Astrocyte (in vitro differentiated cells and primary cell): ENCODE measurements at regions not wholly inside any gene's neighbourhood (a gene's known extent, or its start where the extent isn't known, plus 50 kb on each side); places are given as distances from the start of the nearest gene placed in this dataset.

ENCODE experiments used
- CTCF ChIP-seq: IDR thresholded peaks from 2 replicates; pipeline ENCODE4 v1.5.1; 2011; ENCODE audit warnings: low read depth, mild to moderate bottlenecking, inconsistent platforms, low read length, moderate library complexity; ENCODE audit not compliant: insufficient read depth
- EZH2 ChIP-seq: IDR thresholded peaks from 2 replicates; pipeline ENCODE4 v1.6.1; 2012; ENCODE audit warnings: mild to moderate bottlenecking, low read length, inconsistent platforms; ENCODE audit not compliant: insufficient read depth

DNA sequence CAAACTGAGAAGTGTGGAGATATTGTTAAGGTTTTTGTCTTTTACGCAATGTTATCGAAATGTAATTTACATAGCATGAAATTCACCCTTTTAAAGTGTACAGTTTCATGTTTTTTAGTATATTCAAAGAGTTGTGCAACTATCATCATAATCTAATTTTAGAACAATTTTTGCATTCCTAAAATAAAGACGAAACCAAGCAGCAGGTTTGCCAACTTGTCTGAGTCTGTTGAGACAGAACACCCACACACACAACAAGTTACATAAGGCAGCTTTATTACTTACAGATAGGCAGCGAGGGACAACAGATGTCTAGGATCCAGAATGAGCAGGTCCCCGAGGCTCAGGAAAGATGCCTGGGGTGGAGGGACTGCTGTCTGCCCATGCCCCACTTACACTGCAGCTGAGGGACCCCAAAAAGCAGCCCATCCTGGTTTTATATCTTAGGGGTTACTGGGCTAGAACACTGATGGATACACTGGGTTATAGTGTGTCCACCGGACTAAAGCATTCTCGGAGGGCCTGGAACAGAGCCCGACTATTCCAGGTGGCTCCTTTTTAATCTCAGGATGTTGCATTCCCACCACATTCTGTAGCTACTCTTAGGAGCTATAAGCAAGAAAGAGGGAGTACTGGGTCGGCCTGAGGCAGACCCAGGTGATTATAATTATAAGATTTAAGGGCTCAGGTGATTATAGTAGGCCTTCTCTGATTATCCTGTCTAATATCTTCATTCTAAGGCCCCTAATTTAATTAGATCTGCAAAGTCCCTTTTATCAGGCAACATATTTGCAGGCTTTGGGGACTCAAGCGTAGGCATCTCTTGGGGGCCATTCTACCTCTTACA is 150.2 kb upstream of the DOK6 start:
- no peak for TF ChIP-seq CTCF
- TF ChIP-seq EZH2, result no peak
